H9 (cell line): ENCODE measurements at regions not wholly inside any gene's neighbourhood (a gene's known extent, or its start where the extent isn't known, plus 50 kb on each side); places are given as distances from the start of the nearest gene placed in this dataset.
"Not testable (repeated sequence)": the region's sequence is repeated elsewhere in the genome, so short reads cannot be mapped to it uniquely, and the experiment has no call there.

Experiments used
- DNase-seq: peaks from one replicate; pipeline ENCODE4 v3.0.0-alpha.2; 2017
- H2AFZ ChIP-seq: one replicate; pipeline ENCODE4 v1.6.1; 2013; ENCODE audit warnings: mild to moderate bottlenecking, low read length, control low read depth, moderate library complexity
- H2AK5ac ChIP-seq: 2 replicates; pipeline ENCODE4 v1.6.1; 2013; ENCODE audit warnings: low read length, control low read depth, mixed read lengths; ENCODE audit not compliant: insufficient read length
- H2BK120ac ChIP-seq: one replicate; pipeline ENCODE4 v1.6.1; 2013; ENCODE audit warnings: low read depth, mild to moderate bottlenecking, low read length, control low read depth, inconsistent platforms; ENCODE audit not compliant: poor library complexity, severe bottlenecking
- H2BK12ac ChIP-seq: 2 replicates; pipeline ENCODE4 v1.6.1; 2013; ENCODE audit warnings: low read length, control low read depth, mixed read lengths, low read depth; ENCODE audit not compliant: insufficient read length
- H2BK15ac ChIP-seq: 2 replicates; pipeline ENCODE4 v1.6.1; 2013; ENCODE audit warnings: low read depth, low read length, control low read depth
- H2BK20ac ChIP-seq: one replicate; pipeline ENCODE4 v1.6.1; 2013; ENCODE audit warnings: low read depth, mild to moderate bottlenecking, low read length, control low read depth, inconsistent platforms; ENCODE audit not compliant: poor library complexity, severe bottlenecking
- H2BK5ac ChIP-seq: 2 replicates; pipeline ENCODE4 v1.6.1; 2013; ENCODE audit warnings: low read length, control low read depth, mixed read lengths; ENCODE audit not compliant: insufficient read length
- H3K14ac ChIP-seq: 2 replicates; pipeline ENCODE4 v1.6.1; 2013; ENCODE audit warnings: low read length, control low read depth; ENCODE audit not compliant: insufficient read depth
- H3K18ac ChIP-seq: 2 replicates; pipeline ENCODE4 v1.6.1; 2013; ENCODE audit warnings: low read depth, mild to moderate bottlenecking, mixed read lengths, low read length, control low read depth; ENCODE audit not compliant: insufficient read length
- H3K23ac ChIP-seq: 2 replicates; pipeline ENCODE4 v1.6.1; 2013; ENCODE audit warnings: low read length, control low read depth, mixed read lengths, low read depth; ENCODE audit not compliant: insufficient read length
- H3K23me2 ChIP-seq: 2 replicates; pipeline ENCODE4 v1.6.1; 2013; ENCODE audit warnings: low read depth, mild to moderate bottlenecking, mixed read lengths, low read length, control low read depth; ENCODE audit not compliant: insufficient read length, poor library complexity, severe bottlenecking
- H3K27ac ChIP-seq: 2 replicates; pipeline ENCODE4 v1.5.1; 2013; ENCODE audit warnings: low read length, control low read depth, mixed read lengths, low read depth; ENCODE audit not compliant: insufficient read length
- H3K27me3 ChIP-seq: 2 replicates; pipeline ENCODE4 v1.6.1; 2013; ENCODE audit warnings: low read length, control low read depth, inconsistent platforms; ENCODE audit not compliant: insufficient read depth
- H3K4ac ChIP-seq: 2 replicates; pipeline ENCODE4 v1.6.1; 2013; ENCODE audit warnings: low read depth, mild to moderate bottlenecking, control low read depth, inconsistent platforms, low read length, moderate library complexity
- H3K4me1 ChIP-seq: 2 replicates; pipeline ENCODE4 v1.6.1; 2013; ENCODE audit warnings: low read length, control low read depth, inconsistent platforms; ENCODE audit not compliant: insufficient read depth
- H3K4me2 ChIP-seq: 2 replicates; pipeline ENCODE4 v1.6.1; 2013; ENCODE audit warnings: low read length, control low read depth, mixed read lengths; ENCODE audit not compliant: insufficient read length, insufficient read depth
- H3K56ac ChIP-seq: 2 replicates; pipeline ENCODE4 v1.6.1; 2013; ENCODE audit warnings: low read depth, mild to moderate bottlenecking, mixed read lengths, low read length, control low read depth; ENCODE audit not compliant: insufficient read length
- H3K79me1 ChIP-seq: 2 replicates; pipeline ENCODE4 v1.6.1; 2013; ENCODE audit warnings: low read depth, mild to moderate bottlenecking, moderate library complexity, low read length, control low read depth, inconsistent platforms; ENCODE audit not compliant: insufficient read depth, poor library complexity, severe bottlenecking
- H3K79me2 ChIP-seq: 2 replicates; pipeline ENCODE4 v1.6.1; 2013; ENCODE audit warnings: low read length, control low read depth, inconsistent platforms; ENCODE audit not compliant: insufficient read depth
- H3K9ac ChIP-seq: 2 replicates; pipeline ENCODE4 v1.6.1; 2013; ENCODE audit warnings: low read length, control low read depth, mixed read lengths; ENCODE audit not compliant: insufficient read length; ENCODE audit errors: extremely low read depth
- H3K9me3 ChIP-seq: one replicate; pipeline ENCODE4 v1.6.1; 2013; ENCODE audit warnings: low read depth, low read length, inconsistent platforms; ENCODE audit not compliant: control insufficient read depth
- H3T11ph ChIP-seq: one replicate; pipeline ENCODE4 v1.6.1; 2013; ENCODE audit warnings: mild to moderate bottlenecking, low read length, control low read depth, inconsistent platforms
- H4K20me1 ChIP-seq: one replicate; pipeline ENCODE4 v1.6.1; 2013; ENCODE audit not compliant: control insufficient read depth, insufficient read length, insufficient read depth
- H4K5ac ChIP-seq: 2 replicates; pipeline ENCODE4 v1.6.1; 2013; ENCODE audit warnings: low read depth, mild to moderate bottlenecking, mixed read lengths, low read length, control low read depth; ENCODE audit not compliant: insufficient read length
- H4K8ac ChIP-seq: replicated peaks from 2 replicates; pipeline ENCODE4 v1.6.1; 2013; ENCODE audit warnings: low read length, control low read depth, mixed read lengths, low read depth; ENCODE audit not compliant: insufficient read length
- H4K91ac ChIP-seq: 2 replicates; pipeline ENCODE4 v1.6.1; 2013; ENCODE audit warnings: low read depth, mild to moderate bottlenecking, moderate library complexity, mixed read lengths, low read length, control low read depth; ENCODE audit not compliant: insufficient read length
- H3K27ac Mint-ChIP-seq, 3 experiments: 2 replicates in 2 of 3; 3 replicates in 1 of 3; pipeline ENCODE4 v1.8.0; 2020 to 2021; ENCODE audit warnings: mixed read lengths in 3 of 3, mild to moderate bottlenecking in 1 of 3, moderate library complexity in 1 of 3
- H3K27me3 Mint-ChIP-seq: 2 replicates; pipeline ENCODE4 v1.8.0; 2021; ENCODE audit warnings: low read depth, mild to moderate bottlenecking, moderate library complexity, mixed read lengths
- H3K36me3 Mint-ChIP-seq, 3 experiments: 2 replicates in 2 of 3; 3 replicates in 1 of 3; pipeline ENCODE4 v1.8.0; 2020 to 2021; ENCODE audit warnings: low read depth in 3 of 3, mixed read lengths in 3 of 3; ENCODE audit not compliant: insufficient read depth in 1 of 3
- H3K4me1 Mint-ChIP-seq, 2 experiments: 2 replicates each; pipeline ENCODE4 v1.8.0; 2020; ENCODE audit warnings: mixed read lengths in 2 of 2
- H3K4me3 Mint-ChIP-seq, 2 experiments: 2 replicates in 1 of 2; 3 replicates in 1 of 2; pipeline ENCODE4 v1.8.0; 2020 to 2021; ENCODE audit warnings: mild to moderate bottlenecking in 2 of 2, mixed read lengths in 2 of 2, moderate library complexity in 1 of 2
- H3K9me3 Mint-ChIP-seq, 2 experiments: 2 replicates in 1 of 2; 3 replicates in 1 of 2; pipeline ENCODE4 v1.8.0; 2020; ENCODE audit warnings: mild to moderate bottlenecking in 2 of 2, mixed read lengths in 2 of 2, moderate library complexity in 1 of 2
- WGBS: extraction: QIAGEN DNeasy Blood & Tissue Kit; methylation state at CpG from one replicate; pipeline ENCODE4 v1.1.7; 2013; ENCODE audit warnings: missing lambda C conversion rate, low lambda C conversion rate, mixed read lengths; ENCODE audit not compliant: insufficient read length; ENCODE audit errors: extremely low coverage; 5-methylcytosine and 5-hydroxymethylcytosine counted together
- TF ChIP-seq, protein P1 (sequence below): fragments of 200-600 bp; sonication (generic); conservative IDR thresholded peaks from 3 replicates; pipeline ENCODE4 v1.8.0; 2021; ENCODE audit warnings: antibody characterized with exemption, mild to moderate bottlenecking

DNA sequence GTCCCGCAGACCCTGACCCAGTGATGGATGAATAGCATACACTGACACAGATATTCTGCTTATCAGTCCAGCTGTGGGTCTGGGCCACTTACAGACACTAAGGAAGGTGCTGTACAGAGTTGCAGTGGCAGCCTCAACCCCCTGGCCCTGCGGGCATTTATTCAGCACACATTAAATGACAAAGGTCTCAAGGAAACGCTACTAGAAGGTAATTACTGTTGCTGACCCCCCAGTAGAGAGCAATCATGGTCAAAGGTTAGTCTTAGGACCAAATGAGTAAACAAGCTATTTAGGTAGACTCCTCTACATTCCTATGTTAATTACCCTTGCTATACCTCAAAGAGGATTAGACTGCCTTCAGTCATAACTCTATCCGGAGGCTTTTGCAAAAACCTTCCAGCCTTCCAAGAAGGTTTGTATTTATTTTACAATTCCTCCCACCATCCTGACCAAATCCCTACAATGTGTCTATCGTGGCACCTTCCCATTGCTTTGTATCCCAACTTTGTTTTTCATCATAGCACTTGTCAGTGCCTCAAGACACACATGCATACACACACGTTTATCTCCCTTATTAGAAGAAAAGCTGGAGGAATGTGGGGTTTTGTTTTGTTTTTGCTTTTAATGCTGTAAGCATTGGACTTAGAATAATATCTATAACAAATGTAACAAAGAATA lies 227.9 kb downstream of the PYDC2 start:
- Histone ChIP-seq H3K14ac (no peak overlapping the region), H4K20me1 (no peaks in the 10 kb centered on the region), H3K27ac (peak overlapping the region; percentile 85), H2BK120ac (no peak overlapping the region), H3K4me2 (peak overlapping the region; percentile 43), H3K79me2 (no peaks in the 10 kb centered on the region), H2BK12ac (no peak overlapping the region), H2AK5ac (peak overlapping the region; percentile 17), H3K56ac (no peak overlapping the region), H3K4ac (no peak overlapping the region), H3K9me3 (no peaks in the 10 kb centered on the region), H2BK20ac (no peak overlapping the region), H3K79me1 (no peaks in the 10 kb centered on the region), H3K27me3 (no peaks in the 10 kb centered on the region), H4K91ac (no peak overlapping the region), H2BK5ac (no peak overlapping the region), H3K23ac (no peak overlapping the region), H3K18ac (no peak overlapping the region), H2AFZ (no peak overlapping the region), H4K8ac (no peak overlapping the region), H3K9ac (no peak overlapping the region), H4K5ac (no peak overlapping the region), H3K23me2 (no peaks in the 10 kb centered on the region), H3K4me1 (no peaks in the 10 kb centered on the region; the same call in 1 of the 2 replicates), H3T11ph (no peak overlapping the region), H2BK15ac (no peak overlapping the region)
- Mint-ChIP-seq H3K4me3 (peak overlapping the region in 1 of 2 experiments; percentile 41), H3K9me3 (peaks cover 0 to 6% of the 10 kb centered on the region in 2 experiments; a peak in 2 of 5 replicates), H3K4me1 (peaks cover 28 to 40% of the 10 kb centered on the region in 2 experiments), H3K36me3 (peaks cover 0 to 18% (median 10%) of the 10 kb centered on the region in 3 experiments; a peak in 6 of 7 replicates), H3K27me3 (no peaks in the 10 kb centered on the region), H3K27ac (peak overlapping the region; percentile 42 to 91 (median 79); a peak in 6 of 7 replicates)
- WGBS, result no CpG with 5 or more reads among the region's 6 CpGs
- TF ChIP-seq, protein P1, sequence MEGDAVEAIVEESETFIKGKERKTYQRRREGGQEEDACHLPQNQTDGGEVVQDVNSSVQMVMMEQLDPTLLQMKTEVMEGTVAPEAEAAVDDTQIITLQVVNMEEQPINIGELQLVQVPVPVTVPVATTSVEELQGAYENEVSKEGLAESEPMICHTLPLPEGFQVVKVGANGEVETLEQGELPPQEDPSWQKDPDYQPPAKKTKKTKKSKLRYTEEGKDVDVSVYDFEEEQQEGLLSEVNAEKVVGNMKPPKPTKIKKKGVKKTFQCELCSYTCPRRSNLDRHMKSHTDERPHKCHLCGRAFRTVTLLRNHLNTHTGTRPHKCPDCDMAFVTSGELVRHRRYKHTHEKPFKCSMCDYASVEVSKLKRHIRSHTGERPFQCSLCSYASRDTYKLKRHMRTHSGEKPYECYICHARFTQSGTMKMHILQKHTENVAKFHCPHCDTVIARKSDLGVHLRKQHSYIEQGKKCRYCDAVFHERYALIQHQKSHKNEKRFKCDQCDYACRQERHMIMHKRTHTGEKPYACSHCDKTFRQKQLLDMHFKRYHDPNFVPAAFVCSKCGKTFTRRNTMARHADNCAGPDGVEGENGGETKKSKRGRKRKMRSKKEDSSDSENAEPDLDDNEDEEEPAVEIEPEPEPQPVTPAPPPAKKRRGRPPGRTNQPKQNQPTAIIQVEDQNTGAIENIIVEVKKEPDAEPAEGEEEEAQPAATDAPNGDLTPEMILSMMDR, result no peak
- peak; percentile 66 for DNase-seq

DNA sequence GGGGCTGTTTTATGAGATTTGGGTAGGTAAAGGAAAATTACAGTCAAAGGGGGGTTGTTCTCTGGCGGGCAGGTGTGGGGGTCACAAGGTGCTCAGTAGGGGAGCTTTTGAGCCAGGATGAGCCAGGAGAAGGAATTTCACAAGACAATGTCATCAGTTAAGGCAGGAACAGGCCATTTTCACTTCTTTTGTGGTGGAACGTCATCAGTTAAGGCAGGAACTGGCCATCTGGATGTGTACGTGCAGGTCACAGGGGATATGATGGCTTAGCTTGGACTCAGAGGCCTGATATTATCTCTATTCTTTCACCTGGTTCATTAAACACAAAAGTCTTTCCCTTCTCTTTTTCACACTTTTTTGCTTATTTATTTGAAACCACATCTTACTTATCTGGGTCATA lies 230.2 kb downstream of the PYDC2 start:
- Mint-ChIP-seq H3K27ac (peak overlapping the region; percentile 56 to 93 (median 84)), H3K4me3 (peak overlapping the region in 1 of 2 experiments; percentile 39; a peak in 2 of 5 replicates), H3K36me3 (peaks cover 0 to 18% (median 10%) of the 10 kb centered on the region in 3 experiments; a peak in 6 of 7 replicates), H3K4me1 (peaks cover 34 to 59% of the 10 kb centered on the region in 2 experiments)
- H2BK15ac ChIP-seq, H3K79me1 ChIP-seq, H3K27me3 ChIP-seq, H2AFZ ChIP-seq, DNase-seq, H3K27ac ChIP-seq, H4K91ac ChIP-seq, H2BK12ac ChIP-seq, H3K23me2 ChIP-seq, H3T11ph ChIP-seq, H3K4me1 ChIP-seq, H3K18ac ChIP-seq, H3K79me2 ChIP-seq, H3K14ac ChIP-seq, H2BK120ac ChIP-seq, H3K9ac ChIP-seq, H3K27me3 Mint-ChIP-seq, H3K9me3 ChIP-seq, H3K23ac ChIP-seq, H4K8ac ChIP-seq, H3K56ac ChIP-seq, H4K5ac ChIP-seq, H4K20me1 ChIP-seq, H2BK20ac ChIP-seq, H3K9me3 Mint-ChIP-seq, H2BK5ac ChIP-seq, H3K4ac ChIP-seq, H3K4me2 ChIP-seq, H2AK5ac ChIP-seq: not testable (repeated sequence)
- WGBS, result no CpG with 5 or more reads among the region's 3 CpGs
